ENCODE measurements at regions not wholly inside any gene's neighbourhood (a gene's known extent, or its start where the extent isn't known, plus 50 kb on each side); places are given as distances from the start of the nearest gene placed in this dataset.

- TF ChIP-seq CTCF (IDR thresholded peaks at IDR 0.05; ENCODE audit: low read length) (no peak), EZH2 (optimal IDR thresholded peaks at IDR 0.05; ENCODE audit: low read depth, low read length) (no peak)
Observed at GRCh38 chr9:28249424-28249823, 676.1 kb upstream of the C9orf72 start.
